Neuronal stem cell (in vitro differentiated cells): ENCODE measurements at regions not wholly inside any gene's neighbourhood (a gene's known extent, or its start where the extent isn't known, plus 50 kb on each side); places are given as distances from the start of the nearest gene placed in this dataset.

Source experiments
- DNase-seq: peaks from one replicate; pipeline ENCODE4 v3.0.0-alpha.2; 2013; ENCODE audit warnings: low spot score
- H2AFZ ChIP-seq: one replicate; pipeline ENCODE4 v1.6.1; 2013; ENCODE audit warnings: mild to moderate bottlenecking, low read length, inconsistent platforms
- H2AK5ac ChIP-seq: 2 replicates; pipeline ENCODE4 v1.6.1; 2013; ENCODE audit warnings: low read depth, mild to moderate bottlenecking, inconsistent platforms, low read length, moderate library complexity, mixed read lengths
- H2BK120ac ChIP-seq: 2 replicates; pipeline ENCODE4 v1.6.1; 2013; ENCODE audit warnings: low read depth, mild to moderate bottlenecking, inconsistent platforms, low read length, moderate library complexity, mixed read lengths
- H2BK12ac ChIP-seq: one replicate; pipeline ENCODE4 v1.6.1; 2013; ENCODE audit warnings: low read length, inconsistent platforms
- H2BK15ac ChIP-seq: 2 replicates; pipeline ENCODE4 v1.6.1; 2013; ENCODE audit warnings: mild to moderate bottlenecking, low read length, inconsistent platforms, mixed read lengths
- H2BK5ac ChIP-seq: one replicate; pipeline ENCODE4 v1.6.1; 2013; ENCODE audit warnings: inconsistent platforms, mild to moderate bottlenecking, low read length, moderate library complexity
- H3K14ac ChIP-seq: one replicate; pipeline ENCODE4 v1.6.1; 2013; ENCODE audit warnings: low read length, inconsistent platforms
- H3K18ac ChIP-seq: 2 replicates; pipeline ENCODE4 v1.6.1; 2013; ENCODE audit warnings: low read length, inconsistent platforms
- H3K23ac ChIP-seq: 2 replicates; pipeline ENCODE4 v1.6.1; 2013; ENCODE audit warnings: low read depth, mild to moderate bottlenecking, mixed read lengths, low read length, inconsistent platforms; ENCODE audit not compliant: poor library complexity
- H3K27ac ChIP-seq: replicated peaks from 3 replicates; pipeline ENCODE4 v1.5.1; 2013; ENCODE audit warnings: low read length, inconsistent platforms
- H3K27me3 ChIP-seq, 3 experiments: 2 replicates each; pipeline ENCODE4 v1.6.1; 2013; ENCODE audit warnings: low read length in 3 of 3, mild to moderate bottlenecking in 2 of 3, inconsistent platforms in 1 of 3, low read depth in 1 of 3, mixed read lengths in 1 of 3, moderate library complexity in 1 of 3; ENCODE audit not compliant: control insufficient read depth in 3 of 3, insufficient read depth in 3 of 3
- H3K36me3 ChIP-seq, 2 donors: replicated peaks in 1 of 2; 2 replicates each; pipeline ENCODE4 v1.6.1; 2013; ENCODE audit warnings: low read length in 2 of 2; ENCODE audit not compliant: control insufficient read depth in 2 of 2, insufficient read depth in 2 of 2
- H3K4ac ChIP-seq: 2 replicates; pipeline ENCODE4 v1.6.1; 2013; ENCODE audit warnings: inconsistent platforms, mild to moderate bottlenecking, low read length, moderate library complexity
- H3K4me1 ChIP-seq, 2 donors: 1 replicate in 1 of 2; 2 replicates in 1 of 2; pipeline ENCODE4 v1.6.1; 2013; ENCODE audit warnings: low read length in 2 of 2, low read depth in 1 of 2; ENCODE audit not compliant: control insufficient read depth in 2 of 2, insufficient read depth in 1 of 2
- H3K4me2 ChIP-seq: one replicate; pipeline ENCODE4 v1.6.1; 2013; ENCODE audit warnings: mild to moderate bottlenecking, low read length, inconsistent platforms; ENCODE audit not compliant: insufficient read depth, poor library complexity, severe bottlenecking
- H3K4me3 ChIP-seq, 2 donors: 2 replicates each; pipeline ENCODE4 v1.5.1; 2013; ENCODE audit warnings: low read length in 2 of 2, mild to moderate bottlenecking in 2 of 2, inconsistent platforms in 1 of 2, moderate library complexity in 1 of 2
- H3K79me1 ChIP-seq: one replicate; pipeline ENCODE4 v1.6.1; 2013; ENCODE audit warnings: low read depth, mild to moderate bottlenecking, inconsistent platforms, low read length, moderate library complexity
- H3K9ac ChIP-seq: one replicate; pipeline ENCODE4 v1.6.1; 2013; ENCODE audit warnings: mild to moderate bottlenecking, low read depth, low read length, inconsistent platforms; ENCODE audit not compliant: poor library complexity
- H3K9me3 ChIP-seq, 2 donors: replicated peaks in 1 of 2; 2 replicates each; pipeline versions ENCODE3 to v1.6.1; 2013; ENCODE audit warnings: low read length in 2 of 2, mild to moderate bottlenecking in 2 of 2, inconsistent platforms in 1 of 2, low read depth in 1 of 2, mixed read lengths in 1 of 2, moderate library complexity in 1 of 2; ENCODE audit not compliant: control insufficient read depth in 2 of 2, insufficient read depth in 1 of 2
- H4K8ac ChIP-seq: one replicate; pipeline ENCODE4 v1.6.1; 2013; ENCODE audit warnings: low read depth, mild to moderate bottlenecking, inconsistent platforms, low read length, moderate library complexity
- H4K91ac ChIP-seq: one replicate; pipeline ENCODE4 v1.6.1; 2013; ENCODE audit warnings: low read length, low read depth, mild to moderate bottlenecking, inconsistent platforms; ENCODE audit not compliant: poor library complexity
- WGBS, 2 donors: extraction: QIAGEN DNeasy Blood & Tissue Kit; methylation state at CpG; one replicate each; pipeline ENCODE4 v1.1.7; 2013; ENCODE audit warnings: missing lambda C conversion rate in 2 of 2, mixed read lengths in 1 of 2; ENCODE audit not compliant: insufficient read length in 2 of 2, insufficient replicate concordance in 1 of 2; ENCODE audit errors: extremely low coverage in 2 of 2; 5-methylcytosine and 5-hydroxymethylcytosine counted together

GRCh38 chr12:43044241-43044640 lies 454.7 kb upstream of the PRICKLE1 start:
- H3K9me3 ChIP-seq, result no peaks in the 10 kb centered on the region
- H2BK12ac ChIP-seq, result no peak overlapping the region
- no peaks in the 10 kb centered on the region for H3K36me3 ChIP-seq
- no peak overlapping the region for H3K27ac ChIP-seq
- no CpG with 5 or more reads among the region's 2 CpGs for WGBS, 2 donors
- no peaks in the 10 kb centered on the region for H3K27me3 ChIP-seq
- H3K14ac ChIP-seq, result no peak overlapping the region
- no peak overlapping the region for H2BK15ac ChIP-seq
- H4K91ac ChIP-seq, result no peak overlapping the region
- no peak overlapping the region for H3K4me3 ChIP-seq
- no peak overlapping the region for H2BK120ac ChIP-seq
- H3K9ac ChIP-seq, result no peak overlapping the region
- H4K8ac ChIP-seq, result no peak overlapping the region
- no peak overlapping the region for H3K18ac ChIP-seq
- H3K79me1 ChIP-seq, result no peaks in the 10 kb centered on the region
- no peak overlapping the region for H3K23ac ChIP-seq
- no peak overlapping the region for H2BK5ac ChIP-seq
- H3K4me1 ChIP-seq, result peaks cover 0 to under 1% of the 10 kb centered on the region in 2 donors
- no peak overlapping the region for H2AFZ ChIP-seq
- H3K4ac ChIP-seq, result no peak overlapping the region
- no peak overlapping the region for H2AK5ac ChIP-seq
- no peak overlapping the region for H3K4me2 ChIP-seq
- no peak for DNase-seq

- H3K4me3 ChIP-seq, result no peak overlapping the region
- no peak overlapping the region for H2BK120ac ChIP-seq
- H3K79me1 ChIP-seq, result no peaks in the 10 kb centered on the region
- H3K27ac ChIP-seq, result no peak overlapping the region
- no CpG with 5 or more reads among the region's 3 CpGs for WGBS, 2 donors
- no peak overlapping the region for H2AFZ ChIP-seq
- no peak overlapping the region for H4K8ac ChIP-seq
- no peak overlapping the region for H3K9ac ChIP-seq
- no peak overlapping the region for H3K14ac ChIP-seq
- no peak overlapping the region for H2AK5ac ChIP-seq
- no peak overlapping the region for H3K23ac ChIP-seq
- peaks cover 0 to 5% of the 10 kb centered on the region in 2 donors for H3K9me3 ChIP-seq
- H4K91ac ChIP-seq, result no peak overlapping the region
- H3K4ac ChIP-seq, result no peak overlapping the region
- no peak overlapping the region for H2BK5ac ChIP-seq
- no peaks in the 10 kb centered on the region for H3K27me3 ChIP-seq
- no peak overlapping the region for H3K18ac ChIP-seq
- H2BK12ac ChIP-seq, result no peak overlapping the region
- H3K4me2 ChIP-seq, result no peak overlapping the region
- H3K36me3 ChIP-seq, result no peaks in the 10 kb centered on the region
- H3K4me1 ChIP-seq, result peaks cover 0 to 4% of the 10 kb centered on the region in 2 donors
- H2BK15ac ChIP-seq, result no peak overlapping the region
- DNase-seq, result no peak
Observed at GRCh38 chr12:43038991-43039390, 449.4 kb upstream of the PRICKLE1 start.

GRCh38 chr12:43029971-43030370 lies 440.4 kb upstream of the PRICKLE1 start:
- Histone ChIP-seq H3K36me3 (no peaks in the 10 kb centered on the region), H3K27ac (no peak overlapping the region), H2BK12ac (no peak overlapping the region), H3K4me3 (no peak overlapping the region), H4K91ac (no peak overlapping the region), H3K9me3 (peaks cover 0 to 12% of the 10 kb centered on the region in 2 donors), H3K4me1 (no peaks in the 10 kb centered on the region), H3K14ac (no peak overlapping the region), H3K27me3 (no peaks in the 10 kb centered on the region), H4K8ac (no peak overlapping the region), H3K4ac (no peak overlapping the region), H3K79me1 (no peaks in the 10 kb centered on the region), H3K9ac (no peak overlapping the region), H3K23ac (no peak overlapping the region), H2BK5ac (no peak overlapping the region), H2AK5ac (no peak overlapping the region), H3K4me2 (no peak overlapping the region), H3K18ac (no peak overlapping the region), H2BK15ac (no peak overlapping the region), H2BK120ac (no peak overlapping the region), H2AFZ (no peak overlapping the region)
- no peak for DNase-seq
- no CpG with 5 or more reads among the region's 2 CpGs for WGBS, 2 donors

- Histone ChIP-seq H3K9ac (no peak overlapping the region), H2BK5ac (no peak overlapping the region), H2AFZ (peak overlapping the region; percentile 64), H2BK15ac (no peak overlapping the region), H3K36me3 (no peaks in the 10 kb centered on the region), H3K27ac (no peak overlapping the region), H3K27me3 (no peaks in the 10 kb centered on the region), H3K23ac (no peak overlapping the region), H4K91ac (no peak overlapping the region), H4K8ac (no peak overlapping the region), H2BK120ac (no peak overlapping the region), H3K18ac (no peak overlapping the region), H3K9me3 (peaks cover 0 to 7% of the 10 kb centered on the region in 2 donors), H3K79me1 (no peaks in the 10 kb centered on the region), H3K4me1 (no peaks in the 10 kb centered on the region), H3K4me3 (no peak overlapping the region), H2AK5ac (no peak overlapping the region), H2BK12ac (no peak overlapping the region), H3K4me2 (no peak overlapping the region), H3K4ac (no peak overlapping the region), H3K14ac (no peak overlapping the region)
- no CpG with 5 or more reads among the region's 3 CpGs for WGBS, 2 donors
- DNase-seq, result no peak
Observed at GRCh38 chr12:43028826-43029225, 439.3 kb upstream of the PRICKLE1 start.
